ENCODE measurements at regions not wholly inside any gene's neighbourhood (a gene's known extent, or its start where the extent isn't known, plus 50 kb on each side); places are given as distances from the start of the nearest gene placed in this dataset.

- no peak overlapping the region for H3K9ac ChIP-seq
- no peak overlapping the region for H3K4me3 ChIP-seq (IDR thresholded peaks at IDR 0.05; ENCODE audit: insufficient read depth, low read depth, low read length)
- H3K79me2 ChIP-seq (ENCODE audit: insufficient read depth, low read depth) = no peaks in the 10 kb centered on the region
- no peak overlapping the region for H3K4me2 ChIP-seq
- no peak overlapping the region for H3K27ac ChIP-seq
- TF ChIP-seq CTCF (conservative IDR thresholded peaks at IDR 0.05; ENCODE audit: low read depth, low read length) = no peak
- H2AFZ ChIP-seq (ENCODE audit: low read depth) = no peak overlapping the region
- H3K4me1 ChIP-seq (ENCODE audit: low read depth, poor library complexity, severe bottlenecking) = no peaks in the 10 kb centered on the region
- H3K36me3 ChIP-seq (ENCODE audit: insufficient read depth) = no peaks in the 10 kb centered on the region
- H4K20me1 ChIP-seq (ENCODE audit: insufficient read depth) = no peaks in the 10 kb centered on the region
- H3K27me3 ChIP-seq (ENCODE audit: insufficient read depth, low read depth) = no peaks in the 10 kb centered on the region
Measured at GRCh38 chr3:98962189-98962930, 60.9 kb upstream of the DCBLD2 start.

GRCh38 chr3:98961161-98962155, 60.0 kb upstream of the DCBLD2 start:
- no peaks in the 10 kb centered on the region for H3K4me1 ChIP-seq (ENCODE audit: low read depth, poor library complexity, severe bottlenecking)
- no peaks in the 10 kb centered on the region for H3K27me3 ChIP-seq (ENCODE audit: insufficient read depth, low read depth)
- H3K4me2 ChIP-seq = no peak overlapping the region
- no peak overlapping the region for H3K9ac ChIP-seq
- TF ChIP-seq CTCF (conservative IDR thresholded peaks at IDR 0.05; ENCODE audit: low read depth, low read length) = no peak
- no peaks in the 10 kb centered on the region for H4K20me1 ChIP-seq (ENCODE audit: insufficient read depth)
- no peaks in the 10 kb centered on the region for H3K36me3 ChIP-seq (ENCODE audit: insufficient read depth)
- H3K27ac ChIP-seq = no peak overlapping the region
- no peaks in the 10 kb centered on the region for H3K79me2 ChIP-seq (ENCODE audit: insufficient read depth, low read depth)
- no peak overlapping the region for H2AFZ ChIP-seq (ENCODE audit: low read depth)
- no peak overlapping the region for H3K4me3 ChIP-seq (IDR thresholded peaks at IDR 0.05; ENCODE audit: insufficient read depth, low read depth, low read length)

- Histone ChIP-seq H3K4me3 (IDR thresholded peaks at IDR 0.05; ENCODE audit: insufficient read depth, low read depth, low read length) (no peak overlapping the region), H3K4me2 (no peak overlapping the region), H2AFZ (ENCODE audit: low read depth) (no peak overlapping the region), H3K27me3 (ENCODE audit: insufficient read depth, low read depth) (no peaks in the 10 kb centered on the region), H4K20me1 (ENCODE audit: insufficient read depth) (no peaks in the 10 kb centered on the region), H3K9ac (no peak overlapping the region), H3K27ac (no peak overlapping the region), H3K79me2 (ENCODE audit: insufficient read depth, low read depth) (no peaks in the 10 kb centered on the region), H3K4me1 (ENCODE audit: low read depth, poor library complexity, severe bottlenecking) (no peaks in the 10 kb centered on the region), H3K36me3 (ENCODE audit: insufficient read depth) (no peaks in the 10 kb centered on the region)
- no peak for TF ChIP-seq CTCF (conservative IDR thresholded peaks at IDR 0.05; ENCODE audit: low read depth, low read length)
Measured at GRCh38 chr3:98957681-98958080, 56.2 kb upstream of the DCBLD2 start.

GRCh38 chr3:98956008-98956407, 54.5 kb upstream of the DCBLD2 start:
- Histone ChIP-seq H3K4me2 (no peak overlapping the region), H3K36me3 (ENCODE audit: insufficient read depth) (no peaks in the 10 kb centered on the region), H3K27ac (no peak overlapping the region)

More at GRCh38 chr3:98956008-98956407, 54.5 kb upstream of the DCBLD2 start:
- H3K9ac ChIP-seq = no peak overlapping the region
- no peak overlapping the region for H3K4me3 ChIP-seq (IDR thresholded peaks at IDR 0.05; ENCODE audit: insufficient read depth, low read depth, low read length)
- H3K27me3 ChIP-seq (ENCODE audit: insufficient read depth, low read depth) = no peaks in the 10 kb centered on the region
- no peaks in the 10 kb centered on the region for H3K4me1 ChIP-seq (ENCODE audit: low read depth, poor library complexity, severe bottlenecking)
- no peaks in the 10 kb centered on the region for H4K20me1 ChIP-seq (ENCODE audit: insufficient read depth)
- H2AFZ ChIP-seq (ENCODE audit: low read depth) = no peak overlapping the region
- TF ChIP-seq CTCF (conservative IDR thresholded peaks at IDR 0.05; ENCODE audit: low read depth, low read length) = no peak
- H3K79me2 ChIP-seq (ENCODE audit: insufficient read depth, low read depth) = no peaks in the 10 kb centered on the region
